PC-3 (cell line): ENCODE measurements at regions not wholly inside any gene's neighbourhood (a gene's known extent, or its start where the extent isn't known, plus 50 kb on each side); places are given as distances from the start of the nearest gene placed in this dataset.
A peak's percentile ranks its signal among the peaks of the same experiment; 100 is the strongest.
"Not testable (repeated sequence)": the region's sequence is repeated elsewhere in the genome, so short reads cannot be mapped to it uniquely, and the experiment has no call there.

ENCODE experiments used
- ATAC-seq: fragments of 200-7000 bp; cut with Tn5 transposase; 2 replicates; pipeline ENCODE4 v1.9.1; 2020; ENCODE audit warnings: mild to moderate bottlenecking, moderate library complexity
- BruUV-seq: library from RNA; stranded (reverse); fragments of 400-500 nt; replicated peaks from 2 replicates; lab custom pipeline; 2021; lab: Mats Ljungman, UMichigan
- CTCF ChIA-PET: fragments of 300-600 bp; sonication (Branson Sonifier 250); formaldehyde crosslinking; loops from one replicate; lab custom pipeline; 2022; ENCODE audit warnings: antibody characterized with exemption; lab: Charles Lee
- POLR2A ChIA-PET: fragments of 300-600 bp; sonication (Branson Sonifier 250); formaldehyde crosslinking; loops from one replicate; lab custom pipeline; 2022; ENCODE audit warnings: antibody characterized with exemption; ENCODE audit not compliant: unreplicated experiment; lab: Charles Lee
- DNase-seq: peaks from one replicate; pipeline ENCODE4 v3.0.0-alpha.2; 2015
- H2AFZ ChIP-seq: fragments of 300-600 bp; sonication (generic); 2 replicates; pipeline ENCODE4 v1.6.0; 2016; ENCODE audit warnings: antibody characterized with exemption, low read length
- H3F3A ChIP-seq: fragments of 300-600 bp; sonication (generic); one replicate; pipeline ENCODE4 v1.6.0; 2017; ENCODE audit warnings: antibody characterized with exemption, low read length, control low read depth, mild to moderate bottlenecking; ENCODE audit not compliant: unreplicated experiment
- H3K27ac ChIP-seq: fragments of 300-600 bp; sonication (generic); 2 replicates; pipeline ENCODE4 v1.5.1; 2016; ENCODE audit warnings: mild to moderate bottlenecking, low read length
- H3K27me3 ChIP-seq: fragments of 300-600 bp; sonication (generic); 2 replicates; pipeline ENCODE4 v1.6.1; 2016; ENCODE audit warnings: low read length, mixed read lengths
- H3K36me3 ChIP-seq: fragments of 300-600 bp; sonication (generic); 2 replicates; pipeline ENCODE4 v1.6.1; 2016; ENCODE audit warnings: low read depth, mixed run types, low read length, mixed read lengths
- H3K4me1 ChIP-seq: fragments of 300-600 bp; sonication (generic); 2 replicates; pipeline ENCODE4 v1.5.1; 2016; ENCODE audit warnings: low read length; ENCODE audit not compliant: insufficient read depth
- H3K4me2 ChIP-seq: fragments of 300-600 bp; sonication (generic); 2 replicates; pipeline ENCODE4 v1.6.0; 2016; ENCODE audit warnings: low read length
- H3K4me3 ChIP-seq: fragments of 300-600 bp; sonication (generic); 2 replicates; pipeline ENCODE4 v1.5.1; 2016; ENCODE audit warnings: mild to moderate bottlenecking, low read length, mixed read lengths
- H3K79me2 ChIP-seq: fragments of 300-600 bp; sonication (generic); 2 replicates; pipeline ENCODE4 v1.6.1; 2017; ENCODE audit warnings: low read length, mixed read lengths
- H3K9ac ChIP-seq: fragments of 300-600 bp; sonication (generic); 2 replicates; pipeline ENCODE4 v1.6.0; 2016; ENCODE audit warnings: mild to moderate bottlenecking, low read length
- H3K9me2 ChIP-seq: fragments of 300-600 bp; sonication (generic); replicated peaks from 2 replicates; pipeline ENCODE4 v1.6.1; 2016; ENCODE audit warnings: mixed run types, low read length, mixed read lengths
- H3K9me3 ChIP-seq: fragments of 300-600 bp; sonication (generic); 2 replicates; pipeline ENCODE4 v1.6.1; 2016; ENCODE audit warnings: low read length, mixed read lengths
- H4K20me1 ChIP-seq: fragments of 300-600 bp; sonication (generic); 2 replicates; pipeline ENCODE4 v1.6.1; 2016; ENCODE audit warnings: low read length, mixed read lengths
- EZH2 ChIP-seq: fragments of 300-600 bp; sonication (generic); IDR thresholded peaks from one replicate; pipeline ENCODE4 v1.6.1; 2017; ENCODE audit warnings: antibody characterized with exemption, mild to moderate bottlenecking, low read length; ENCODE audit not compliant: unreplicated experiment
- EZH2phosphoT487 ChIP-seq: fragments of 300-600 bp; sonication (generic); IDR thresholded peaks from 2 replicates; pipeline ENCODE4 v1.6.1; 2018; ENCODE audit warnings: mild to moderate bottlenecking, antibody characterized with exemption, low read length, borderline replicate concordance
- intact Hi-C: fragments of 100-400 bp; cut with micrococcal nuclease; formaldehyde crosslinking; loops from 2 replicates; pipeline ENCODE4 v1.9.0; 2023
- TF ChIP-seq, protein P1 (sequence below): fragments of 300-600 bp; sonication (generic); conservative IDR thresholded peaks from 2 replicates; pipeline ENCODE4 v1.5.1; 2017; ENCODE audit warnings: antibody characterized with exemption, low read depth, mild to moderate bottlenecking, low read length

DNA sequence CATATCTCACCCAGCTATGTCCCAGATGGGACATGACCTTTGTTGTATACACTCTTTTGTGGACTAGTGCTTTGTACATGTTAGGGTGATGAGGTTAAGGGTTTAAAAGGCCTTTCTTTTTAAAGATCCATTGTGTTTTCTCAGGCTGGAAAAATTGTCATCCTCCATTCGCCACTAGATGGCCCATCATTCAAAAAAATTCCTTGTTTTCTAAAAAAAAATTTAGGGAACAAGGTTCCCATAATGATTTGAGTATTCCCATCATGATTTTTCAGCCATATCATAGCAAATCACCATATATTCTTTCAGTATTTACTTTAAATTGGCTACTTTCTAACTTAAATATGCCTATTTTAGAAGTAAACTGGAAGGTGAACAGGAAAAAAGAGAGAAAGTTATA, 91.9 kb upstream of the TMEM164 start:
- TF ChIP-seq EZH2phosphoT487 (no peak), EZH2 (no peak)
- TF ChIP-seq, protein P1, sequence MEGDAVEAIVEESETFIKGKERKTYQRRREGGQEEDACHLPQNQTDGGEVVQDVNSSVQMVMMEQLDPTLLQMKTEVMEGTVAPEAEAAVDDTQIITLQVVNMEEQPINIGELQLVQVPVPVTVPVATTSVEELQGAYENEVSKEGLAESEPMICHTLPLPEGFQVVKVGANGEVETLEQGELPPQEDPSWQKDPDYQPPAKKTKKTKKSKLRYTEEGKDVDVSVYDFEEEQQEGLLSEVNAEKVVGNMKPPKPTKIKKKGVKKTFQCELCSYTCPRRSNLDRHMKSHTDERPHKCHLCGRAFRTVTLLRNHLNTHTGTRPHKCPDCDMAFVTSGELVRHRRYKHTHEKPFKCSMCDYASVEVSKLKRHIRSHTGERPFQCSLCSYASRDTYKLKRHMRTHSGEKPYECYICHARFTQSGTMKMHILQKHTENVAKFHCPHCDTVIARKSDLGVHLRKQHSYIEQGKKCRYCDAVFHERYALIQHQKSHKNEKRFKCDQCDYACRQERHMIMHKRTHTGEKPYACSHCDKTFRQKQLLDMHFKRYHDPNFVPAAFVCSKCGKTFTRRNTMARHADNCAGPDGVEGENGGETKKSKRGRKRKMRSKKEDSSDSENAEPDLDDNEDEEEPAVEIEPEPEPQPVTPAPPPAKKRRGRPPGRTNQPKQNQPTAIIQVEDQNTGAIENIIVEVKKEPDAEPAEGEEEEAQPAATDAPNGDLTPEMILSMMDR = peak; percentile 75
- Histone ChIP-seq H3K4me3 (no peak overlapping the region), H2AFZ (no peak overlapping the region), H3K27me3 (no peaks in the 10 kb centered on the region), H4K20me1 (no peaks in the 10 kb centered on the region), H3K9me2 (no peaks in the 10 kb centered on the region), H3K4me2 (no peak overlapping the region), H3F3A (no peaks in the 10 kb centered on the region), H3K79me2 (no peaks in the 10 kb centered on the region), H3K9me3 (no peaks in the 10 kb centered on the region), H3K27ac (no peak overlapping the region), H3K36me3 (no peaks in the 10 kb centered on the region), H3K4me1 (no peaks in the 10 kb centered on the region), H3K9ac (no peak overlapping the region)
- ChIA-PET POLR2A (no interaction called here), CTCF (interaction anchor here (0.8 to 0.9 kb wide), 2 partner anchors 43 to 235 kb away, joined by 3 to 6 read pairs; no protein-coding TSS in a partner anchor)
- ATAC-seq = no peak
- intact Hi-C loops = loop anchor here (1.0 to 10.0 kb wide), 4 partner anchors 91 to 504 kb away; partner anchors contain the start of gene TMEM164
- no TSS peak for BruUV-seq
- DNase-seq = peak; percentile 35

DNA sequence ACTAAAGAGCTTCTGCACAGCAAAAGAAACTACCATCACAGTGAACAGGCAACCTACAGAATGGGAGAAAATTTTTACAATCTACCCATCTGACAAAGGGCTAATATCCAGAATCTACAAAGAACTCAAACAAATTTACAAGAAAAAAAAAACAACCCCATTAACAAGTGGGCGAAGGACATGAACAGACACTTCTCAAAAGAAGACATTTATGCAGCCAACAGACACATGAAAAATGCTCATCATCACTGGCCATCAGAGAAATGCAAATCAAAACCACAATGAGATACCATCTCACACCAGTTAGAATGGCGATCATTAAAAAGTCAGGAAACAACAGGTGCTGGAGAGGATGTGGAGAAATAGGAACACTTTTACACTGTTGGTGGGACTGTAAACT, 89.9 kb upstream of the TMEM164 start:
- H3K9me3 ChIP-seq, BruUV-seq, H2AFZ ChIP-seq, H3K4me3 ChIP-seq, H3K4me2 ChIP-seq, H3K27ac ChIP-seq, H3K9ac ChIP-seq, H4K20me1 ChIP-seq, H3K27me3 ChIP-seq, H3K79me2 ChIP-seq, H3K4me1 ChIP-seq, H3F3A ChIP-seq, H3K9me2 ChIP-seq, ATAC-seq, H3K36me3 ChIP-seq, CTCF ChIA-PET, DNase-seq, POLR2A ChIA-PET: not testable (repeated sequence)
- intact Hi-C loops = loop anchor here (5.0 to 10.0 kb wide), 2 partner anchors 89 to 502 kb away; partner anchors contain the start of gene TMEM164

DNA sequence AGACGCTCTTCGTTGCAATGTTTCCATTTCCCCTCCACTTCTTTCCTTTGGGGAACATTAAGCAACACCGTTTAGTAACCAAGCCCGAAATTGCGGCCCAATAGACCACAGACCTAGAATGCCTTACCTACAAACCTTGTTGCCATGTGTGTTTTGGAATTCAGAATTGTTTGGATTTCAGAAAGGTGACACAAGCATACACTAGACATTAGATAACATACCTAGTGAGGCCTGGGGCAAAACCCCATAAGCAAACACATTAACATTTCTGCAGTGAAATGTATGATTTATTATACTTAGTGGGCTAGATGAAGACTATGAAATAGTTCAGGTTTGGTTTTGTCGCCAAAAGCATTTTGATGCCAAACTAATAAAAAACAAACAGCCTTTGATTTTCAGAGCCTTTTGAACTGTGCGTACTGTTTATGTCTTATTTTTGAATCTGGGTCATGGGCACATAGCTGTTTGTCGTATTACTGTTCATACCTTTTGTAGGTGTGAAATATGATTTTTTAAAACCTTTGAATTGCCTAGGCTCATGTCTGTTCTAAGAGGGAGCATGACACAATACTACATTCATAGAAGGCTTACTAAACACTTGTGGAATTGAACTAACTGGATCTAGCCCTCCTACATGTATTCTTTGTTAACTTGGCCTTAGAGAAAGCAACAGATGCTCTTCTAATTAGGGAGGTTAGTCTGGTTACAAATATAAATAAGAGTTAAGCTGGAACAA, 88.6 kb upstream of the TMEM164 start:
- CTCF ChIA-PET = no interaction called here
- no peaks in the 10 kb centered on the region for H3F3A ChIP-seq
- POLR2A ChIA-PET = no interaction called here
- DNase-seq = peak; percentile 9
- TF ChIP-seq, protein P1 = no peak
- TF ChIP-seq EZH2phosphoT487 (no peak), EZH2 (no peak)
- no peaks in the 10 kb centered on the region for H3K9me3 ChIP-seq
- no peak overlapping the region for H3K9ac ChIP-seq
- H3K4me2 ChIP-seq = no peak overlapping the region
- no peak overlapping the region for H2AFZ ChIP-seq
- H3K79me2 ChIP-seq = no peaks in the 10 kb centered on the region
- BruUV-seq = no TSS peak
- no peaks in the 10 kb centered on the region for H3K36me3 ChIP-seq
- H4K20me1 ChIP-seq = no peaks in the 10 kb centered on the region
- no peak overlapping the region for H3K27ac ChIP-seq
- no peak for ATAC-seq
- H3K9me2 ChIP-seq = no peaks in the 10 kb centered on the region
- intact Hi-C loops = loop anchor here (5.0 to 10.0 kb wide), 2 partner anchors 88 to 501 kb away; partner anchors contain the start of gene TMEM164
- H3K4me3 ChIP-seq = no peak overlapping the region
- no peaks in the 10 kb centered on the region for H3K4me1 ChIP-seq
- no peaks in the 10 kb centered on the region for H3K27me3 ChIP-seq
